BE2C (cell line): ENCODE measurements at regions not wholly inside any gene's neighbourhood (a gene's known extent, or its start where the extent isn't known, plus 50 kb on each side); places are given as distances from the start of the nearest gene placed in this dataset.

Source experiments
- DNase-seq: peaks from one replicate; pipeline ENCODE4 v3.0.0-alpha.2; 2020
- H3K27me3 ChIP-seq: fragments of 250-450 bp; sonication (Bioruptor Pico); 2 replicates; pipeline ENCODE4 v1.5.1; 2020; ENCODE audit warnings: mild to moderate bottlenecking
- H3K36me3 ChIP-seq: fragments of 250-450 bp; sonication (Bioruptor Pico); 2 replicates; pipeline ENCODE4 v1.5.1; 2020; ENCODE audit warnings: mild to moderate bottlenecking
- H3K4me1 ChIP-seq: fragments of 250-450 bp; sonication (Bioruptor Pico); 2 replicates; pipeline ENCODE4 v1.5.1; 2020
- H3K4me3 ChIP-seq: 2 replicates; pipeline ENCODE4 v1.5.1; 2011; ENCODE audit warnings: low read depth, low read length
- H3K9me3 ChIP-seq: fragments of 250-450 bp; sonication (Bioruptor Pico); 2 replicates; pipeline ENCODE4 v1.5.1; 2020
- CTCF ChIP-seq: IDR thresholded peaks from 2 replicates; pipeline ENCODE4 v1.5.1; 2012; ENCODE audit warnings: mild to moderate bottlenecking, low read depth, low read length

GRCh38 chr21:38142224-38142623 lies 114.6 kb upstream of the KCNJ15 start:
- no peak for DNase-seq
- H3K4me3 ChIP-seq: no peak overlapping the region
- H3K36me3 ChIP-seq: no peaks in the 10 kb centered on the region
- H3K4me1 ChIP-seq: no peaks in the 10 kb centered on the region
- H3K27me3 ChIP-seq: no peaks in the 10 kb centered on the region
- H3K9me3 ChIP-seq: no peaks in the 10 kb centered on the region
- TF ChIP-seq CTCF: no peak

GRCh38 chr21:38144193-38144592 lies 112.6 kb upstream of the KCNJ15 start:
- Histone ChIP-seq H3K4me1 (no peaks in the 10 kb centered on the region), H3K36me3 (no peaks in the 10 kb centered on the region), H3K4me3 (no peak overlapping the region), H3K27me3 (no peaks in the 10 kb centered on the region), H3K9me3 (no peaks in the 10 kb centered on the region)
- DNase-seq: no peak
- no peak for TF ChIP-seq CTCF

- no peak for TF ChIP-seq CTCF
- Histone ChIP-seq H3K4me1 (no peaks in the 10 kb centered on the region), H3K36me3 (no peaks in the 10 kb centered on the region), H3K27me3 (no peaks in the 10 kb centered on the region), H3K4me3 (no peak overlapping the region), H3K9me3 (no peaks in the 10 kb centered on the region)
- no peak for DNase-seq
Observed at GRCh38 chr21:38145104-38145503, 111.7 kb upstream of the KCNJ15 start.

- H3K4me3 ChIP-seq: no peak overlapping the region
- H3K9me3 ChIP-seq: no peaks in the 10 kb centered on the region
- no peaks in the 10 kb centered on the region for H3K27me3 ChIP-seq
- H3K36me3 ChIP-seq: no peaks in the 10 kb centered on the region
- TF ChIP-seq CTCF: no peak
- no peaks in the 10 kb centered on the region for H3K4me1 ChIP-seq
- DNase-seq: no peak
Observed at GRCh38 chr21:38147391-38147790, 109.4 kb upstream of the KCNJ15 start.

GRCh38 chr21:38148046-38148445 lies 108.7 kb upstream of the KCNJ15 start:
- no peaks in the 10 kb centered on the region for H3K9me3 ChIP-seq
- H3K4me3 ChIP-seq: no peak overlapping the region
- H3K27me3 ChIP-seq: no peaks in the 10 kb centered on the region
- no peaks in the 10 kb centered on the region for H3K4me1 ChIP-seq
- TF ChIP-seq CTCF: no peak
- no peak for DNase-seq
- no peaks in the 10 kb centered on the region for H3K36me3 ChIP-seq

- Histone ChIP-seq H3K27me3 (no peaks in the 10 kb centered on the region), H3K4me1 (no peaks in the 10 kb centered on the region), H3K9me3 (no peaks in the 10 kb centered on the region), H3K36me3 (no peaks in the 10 kb centered on the region), H3K4me3 (no peak overlapping the region)
- DNase-seq: no peak
- no peak for TF ChIP-seq CTCF
Observed at GRCh38 chr21:38151021-38151645, 105.7 kb upstream of the KCNJ15 start.
